GM12874 (cell line): ENCODE measurements at regions not wholly inside any gene's neighbourhood (a gene's known extent, or its start where the extent isn't known, plus 50 kb on each side); places are given as distances from the start of the nearest gene placed in this dataset.

Experiments
- TF ChIP-seq, protein P1 (sequence below): IDR thresholded peaks from 2 replicates; pipeline ENCODE4 v1.5.1; 2011; ENCODE audit warnings: low read depth, mild to moderate bottlenecking, control low read depth, low read length, moderate library complexity; ENCODE audit not compliant: insufficient read depth

DNA sequence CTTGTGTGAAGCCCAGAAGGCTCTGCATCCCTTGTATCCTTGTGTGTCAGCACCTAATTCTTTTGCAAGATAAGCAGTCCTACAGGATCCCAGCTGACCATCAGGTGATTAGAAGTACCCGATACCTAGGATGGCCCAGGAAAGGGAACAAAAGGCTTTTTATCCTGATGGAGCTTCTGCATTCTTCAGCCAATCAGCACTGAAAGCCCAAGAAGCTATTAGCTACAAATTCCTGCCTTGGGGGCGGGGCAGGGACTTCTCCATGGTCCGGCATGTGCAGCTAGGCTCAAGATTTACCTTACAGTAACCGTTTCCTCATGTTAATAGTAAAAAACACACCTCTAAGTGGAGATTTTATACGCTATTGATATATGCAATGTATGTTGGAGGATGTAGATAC, 264.6 kb upstream of the THUMPD2 start:
- TF ChIP-seq, protein P1, sequence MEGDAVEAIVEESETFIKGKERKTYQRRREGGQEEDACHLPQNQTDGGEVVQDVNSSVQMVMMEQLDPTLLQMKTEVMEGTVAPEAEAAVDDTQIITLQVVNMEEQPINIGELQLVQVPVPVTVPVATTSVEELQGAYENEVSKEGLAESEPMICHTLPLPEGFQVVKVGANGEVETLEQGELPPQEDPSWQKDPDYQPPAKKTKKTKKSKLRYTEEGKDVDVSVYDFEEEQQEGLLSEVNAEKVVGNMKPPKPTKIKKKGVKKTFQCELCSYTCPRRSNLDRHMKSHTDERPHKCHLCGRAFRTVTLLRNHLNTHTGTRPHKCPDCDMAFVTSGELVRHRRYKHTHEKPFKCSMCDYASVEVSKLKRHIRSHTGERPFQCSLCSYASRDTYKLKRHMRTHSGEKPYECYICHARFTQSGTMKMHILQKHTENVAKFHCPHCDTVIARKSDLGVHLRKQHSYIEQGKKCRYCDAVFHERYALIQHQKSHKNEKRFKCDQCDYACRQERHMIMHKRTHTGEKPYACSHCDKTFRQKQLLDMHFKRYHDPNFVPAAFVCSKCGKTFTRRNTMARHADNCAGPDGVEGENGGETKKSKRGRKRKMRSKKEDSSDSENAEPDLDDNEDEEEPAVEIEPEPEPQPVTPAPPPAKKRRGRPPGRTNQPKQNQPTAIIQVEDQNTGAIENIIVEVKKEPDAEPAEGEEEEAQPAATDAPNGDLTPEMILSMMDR, result no peak

- TF ChIP-seq, protein P1, result no peak
These were observed 264.1 kb upstream of the THUMPD2 start for GRCh38 chr2:40043191-40043590.

DNA sequence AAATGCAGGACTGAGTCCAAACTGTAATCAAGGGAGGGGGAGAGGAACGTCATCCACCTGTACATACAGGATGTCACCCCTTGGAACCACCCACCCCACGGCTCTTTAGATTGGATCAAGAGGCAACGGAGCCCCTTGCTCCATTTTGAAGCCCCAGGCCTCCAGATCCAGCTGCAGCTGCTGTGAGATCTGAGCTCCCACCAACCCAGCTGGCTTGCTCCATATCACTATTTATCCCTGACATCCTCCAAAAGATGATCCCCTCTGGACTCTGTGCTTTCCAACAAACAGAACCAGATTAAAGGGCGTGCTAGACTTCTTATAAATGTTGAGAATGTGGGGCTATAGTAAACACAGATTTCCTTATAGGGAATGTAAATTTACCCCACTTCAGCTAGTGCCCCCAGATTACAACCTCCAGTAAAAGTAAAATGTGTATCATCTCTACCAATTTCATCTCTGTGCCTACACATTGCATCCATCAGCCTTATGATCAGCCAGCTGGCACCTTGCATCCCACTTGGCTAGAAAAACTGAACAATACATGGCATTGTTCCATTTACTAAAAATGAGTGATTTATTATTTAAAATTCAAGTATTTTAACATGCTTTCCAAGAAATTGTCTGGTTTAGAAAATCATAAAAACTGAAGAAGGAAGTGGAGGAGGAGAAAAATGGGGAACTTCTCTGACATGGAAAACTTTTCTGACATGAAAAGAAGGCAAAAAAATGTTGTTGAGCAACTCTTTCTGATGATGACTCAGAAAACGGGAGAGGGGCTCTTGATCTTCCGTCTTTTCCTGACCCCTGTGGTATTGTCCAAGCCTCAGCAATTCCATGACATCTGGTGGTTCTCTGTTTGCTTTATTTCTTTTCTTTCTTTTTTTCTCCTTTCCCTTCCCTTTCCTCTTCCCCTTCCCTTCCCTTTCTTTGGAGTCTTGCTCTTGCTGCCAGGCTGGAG, 262.6 kb upstream of the THUMPD2 start:
- TF ChIP-seq, protein P1, result no peak

- TF ChIP-seq, protein P1, result no peak
These were observed 260.5 kb upstream of the THUMPD2 start for GRCh38 chr2:40039549-40039948.

DNA sequence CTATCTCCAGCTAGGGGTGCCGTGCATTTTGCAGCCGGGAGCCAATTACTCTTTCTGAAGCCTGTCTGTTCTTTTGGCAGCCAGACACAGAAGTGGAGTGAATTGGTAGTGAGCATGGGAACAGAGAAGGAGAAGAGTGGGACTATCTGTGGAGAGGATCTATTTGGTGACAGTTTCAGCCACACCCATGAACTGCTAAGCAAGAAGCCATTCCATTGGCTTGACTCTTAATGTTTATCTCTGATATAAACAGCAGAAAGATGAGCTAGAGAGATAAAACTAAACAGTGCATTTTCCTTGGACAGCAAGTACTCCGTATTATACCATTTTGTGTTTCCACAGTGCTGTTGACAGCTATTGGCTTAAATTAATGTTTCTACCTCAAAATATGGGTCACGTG, 259.6 kb upstream of the THUMPD2 start:
- TF ChIP-seq, protein P1, result no peak

DNA sequence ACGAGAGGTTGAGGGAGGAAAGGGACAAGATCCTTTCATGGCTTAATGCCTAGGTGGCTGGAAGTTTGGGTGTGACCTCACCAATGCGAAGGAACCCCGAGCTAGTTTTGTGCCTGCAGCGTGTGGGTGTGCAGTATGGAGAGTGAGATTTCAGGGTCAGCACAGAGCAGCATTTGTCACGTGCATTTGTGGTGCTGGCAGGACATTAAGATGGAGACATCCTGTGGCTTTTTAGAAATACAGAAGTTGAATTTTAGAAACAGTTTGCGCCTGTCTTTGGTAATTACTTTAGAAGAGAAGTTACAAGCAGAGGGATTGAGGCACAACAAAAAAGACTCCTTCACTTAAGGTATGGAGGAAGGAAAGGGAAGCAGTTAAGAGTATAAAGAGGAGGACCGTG, 258.2 kb upstream of the THUMPD2 start:
- TF ChIP-seq, protein P1, result no peak

DNA sequence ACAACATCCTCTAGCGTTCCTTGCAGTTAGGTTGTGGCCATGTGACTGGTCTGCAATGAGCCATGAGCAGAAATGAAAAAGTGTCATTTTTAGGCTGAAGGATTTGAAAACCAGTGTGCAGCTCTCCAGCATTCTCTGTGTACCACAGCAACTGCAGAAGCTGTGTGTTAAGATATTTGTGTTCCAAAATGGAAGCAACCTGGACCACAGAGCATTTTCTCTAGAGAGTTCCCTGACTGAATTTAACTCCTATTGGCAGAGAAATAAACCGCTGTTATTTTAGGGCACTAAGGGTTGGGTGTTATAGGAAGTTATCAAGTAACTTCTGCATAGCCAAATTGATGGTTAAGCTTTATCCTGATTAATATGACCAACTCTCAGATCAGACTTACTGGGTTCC, 257.2 kb upstream of the THUMPD2 start:
- TF ChIP-seq, protein P1, result no peak
